Peyer's patch (tissue), 4 donors: ENCODE measurements at regions not wholly inside any gene's neighbourhood (a gene's known extent, or its start where the extent isn't known, plus 50 kb on each side); places are given as distances from the start of the nearest gene placed in this dataset.

Source experiments
- CTCF ChIP-seq, 6 experiments: fragments of 450-650 bp in 4 of 6; fragments of 200-600 bp in 2 of 6; sonication (generic) in 1 of 6; IDR thresholded peaks; one replicate each; pipeline ENCODE4 v1.5.1; 2017 to 2019; ENCODE audit warnings: antibody characterized with exemption in 6 of 6, mild to moderate bottlenecking in 3 of 6, moderate library complexity in 1 of 6
- POLR2A ChIP-seq, 2 donors: fragments of 450-650 bp; IDR thresholded peaks; one replicate each; pipeline ENCODE4 v1.5.1; 2017; ENCODE audit warnings: antibody characterized with exemption in 2 of 2, mild to moderate bottlenecking in 2 of 2, moderate library complexity in 2 of 2

DNA sequence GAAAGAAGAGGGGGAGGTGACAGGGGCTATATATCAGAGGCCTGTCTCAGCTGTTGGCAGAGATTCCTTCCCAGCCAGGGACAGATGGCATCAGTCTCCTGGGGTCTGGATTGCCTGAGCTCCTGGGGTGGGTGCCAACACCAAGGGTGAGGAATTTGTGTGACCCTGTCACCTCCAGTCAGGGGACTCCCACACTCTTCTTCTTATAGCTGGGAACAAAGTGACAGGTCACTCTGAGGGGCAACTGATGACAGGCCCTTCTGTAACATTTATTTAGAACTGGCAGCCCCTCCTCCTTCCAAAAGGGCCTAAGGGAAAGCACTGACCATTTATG lies 53.7 kb upstream of the DUSP5 start:
- TF ChIP-seq CTCF (IDR thresholded peaks at IDR 0.05) (no peak), POLR2A (IDR thresholded peaks at IDR 0.05) (no peak)
